Stimulated activated CD8-positive, alpha-beta memory T cell treated with anti-CD3 and anti-CD28 coated beads, Interleukin-4, amount 100 ng/mL, for 24 hours (primary cell): ENCODE measurements at regions not wholly inside any gene's neighbourhood (a gene's known extent, or its start where the extent isn't known, plus 50 kb on each side); places are given as distances from the start of the nearest gene placed in this dataset.
"Not testable (repeated sequence)": the region's sequence is repeated elsewhere in the genome, so short reads cannot be mapped to it uniquely, and the experiment has no call there.

Source experiments
- DNase-seq: peaks from one replicate; pipeline ENCODE4 v3.0.0-alpha.2; 2020; ENCODE audit warnings: low read depth

- DNase-seq: no peak
Measured at GRCh38 chr6:900716-901605, 208.0 kb upstream of the EXOC2 start.

- no peak for DNase-seq
Measured at GRCh38 chr6:897528-898207, 204.7 kb upstream of the EXOC2 start.

DNA sequence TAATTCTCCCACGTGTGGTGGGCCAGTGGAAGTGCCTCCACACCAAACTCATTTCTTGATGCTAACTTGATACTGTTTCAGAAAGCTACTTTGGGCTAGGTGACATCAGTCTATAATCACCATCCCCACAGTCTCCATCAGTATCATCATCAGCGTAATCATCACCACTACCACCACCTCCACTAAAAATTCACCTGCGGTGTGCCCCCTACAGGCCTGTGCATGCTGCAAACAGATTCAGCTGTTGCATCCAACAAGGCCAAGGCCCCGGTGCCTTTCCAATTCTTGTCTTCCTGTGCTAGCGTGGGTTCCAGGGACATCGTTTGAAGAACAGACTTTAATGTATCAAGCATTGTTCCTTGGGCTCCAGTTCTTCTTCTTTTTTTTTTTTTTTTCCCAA, 201.3 kb upstream of the EXOC2 start:
- no peak for DNase-seq

GRCh38 chr6:890995-891394, 198.1 kb upstream of the EXOC2 start:
- DNase-seq: no peak

- no peak for DNase-seq
Measured at GRCh38 chr6:890201-890600, 197.3 kb upstream of the EXOC2 start.

DNA sequence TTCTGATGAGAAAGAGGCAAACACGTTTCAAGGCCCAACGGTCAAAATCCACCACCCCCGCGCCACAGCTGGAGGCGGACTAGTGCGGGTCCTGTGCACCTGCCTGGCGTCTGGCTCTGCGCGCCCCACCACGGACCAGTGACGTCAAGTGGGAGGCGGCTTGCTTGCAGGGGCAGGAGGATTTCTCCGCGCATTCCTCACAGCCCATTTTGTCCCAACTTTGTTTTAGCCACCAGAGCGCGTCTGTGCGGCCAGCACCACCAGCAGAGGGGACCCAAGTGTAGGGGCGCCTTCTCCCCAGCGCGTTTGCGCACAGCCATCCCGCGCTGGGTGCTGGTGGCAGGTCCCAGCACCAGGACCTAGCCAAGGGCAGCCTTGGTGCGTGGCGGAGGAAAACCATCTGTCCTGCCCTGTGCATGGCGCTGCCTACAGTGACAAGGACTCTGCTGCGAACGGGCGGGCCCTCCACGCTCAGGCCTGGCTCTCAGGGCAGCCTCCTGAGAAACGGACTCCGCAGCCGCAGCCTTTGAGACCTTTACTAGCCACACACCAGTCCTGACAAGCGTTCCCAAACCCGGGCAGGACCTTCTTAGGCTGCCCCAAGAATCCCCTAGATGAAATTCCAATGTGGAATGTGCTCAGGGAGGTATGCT, 194.8 kb upstream of the EXOC2 start:
- DNase-seq: no peak

DNA sequence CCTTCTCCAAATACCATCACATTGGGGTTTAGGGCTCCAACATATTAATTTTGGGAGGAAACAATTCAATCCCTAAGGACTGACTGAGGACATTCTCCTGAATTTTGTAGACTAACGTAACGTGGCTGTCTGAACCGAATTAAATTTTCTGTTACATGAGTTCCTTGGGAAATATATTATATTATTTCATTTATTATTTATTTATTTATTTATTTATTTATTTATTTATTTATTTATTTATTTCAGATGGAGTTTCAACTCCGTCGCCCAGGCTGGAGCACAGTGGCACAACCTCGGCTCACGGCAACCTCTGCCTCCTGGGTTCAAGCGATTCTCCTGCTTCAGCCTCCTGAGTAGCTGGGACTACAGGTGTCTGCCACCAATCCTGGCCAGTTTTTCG, 193.2 kb upstream of the EXOC2 start:
- DNase-seq: not testable (repeated sequence)

DNA sequence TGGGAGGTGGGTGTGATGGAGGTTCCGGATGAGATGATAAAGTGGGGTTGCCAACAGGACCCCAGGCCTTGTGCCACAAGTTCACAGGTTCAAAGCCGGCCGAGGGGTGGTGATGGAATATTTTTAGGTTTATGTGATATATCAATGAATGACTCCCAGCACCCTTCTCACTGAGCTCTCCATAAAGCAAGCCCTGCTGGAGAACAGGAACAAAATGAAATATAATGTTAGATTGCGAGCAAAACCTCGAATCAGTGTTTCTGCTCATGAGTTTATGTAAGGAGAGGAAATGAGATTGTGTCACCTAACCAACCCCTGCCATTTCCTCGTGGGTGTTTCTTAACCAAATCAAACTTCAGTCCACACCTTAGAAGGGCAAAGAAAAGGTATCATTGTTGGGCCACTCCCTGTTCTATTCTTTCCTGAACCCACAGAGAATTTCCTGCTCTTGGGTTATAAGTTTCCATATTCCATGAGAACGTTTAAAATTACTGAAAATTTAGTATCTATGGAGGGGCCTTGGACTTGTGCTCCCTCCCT, 192.2 kb upstream of the EXOC2 start:
- DNase-seq: no peak

DNA sequence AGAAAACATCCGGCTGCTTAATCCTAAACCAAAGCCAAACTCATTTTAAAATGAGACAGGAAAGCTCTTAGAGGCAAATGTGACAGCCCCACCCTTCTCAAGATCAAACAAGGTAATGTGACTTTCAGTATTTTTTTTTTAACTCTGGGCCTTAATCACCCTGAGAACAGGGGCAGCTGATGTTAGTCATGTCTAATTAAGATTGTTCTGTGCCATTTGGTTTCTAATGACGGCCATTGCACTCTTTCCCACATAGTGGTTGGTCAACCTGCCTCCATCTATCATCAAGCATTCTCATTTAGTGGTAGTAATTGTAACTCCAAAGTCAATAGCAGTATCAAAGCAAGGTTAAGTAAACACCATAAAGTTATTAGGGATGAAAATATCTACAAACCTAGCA, 191.6 kb upstream of the EXOC2 start:
- DNase-seq: no peak

GRCh38 chr6:882084-882598, 189.2 kb upstream of the EXOC2 start:
- no peak for DNase-seq

DNA sequence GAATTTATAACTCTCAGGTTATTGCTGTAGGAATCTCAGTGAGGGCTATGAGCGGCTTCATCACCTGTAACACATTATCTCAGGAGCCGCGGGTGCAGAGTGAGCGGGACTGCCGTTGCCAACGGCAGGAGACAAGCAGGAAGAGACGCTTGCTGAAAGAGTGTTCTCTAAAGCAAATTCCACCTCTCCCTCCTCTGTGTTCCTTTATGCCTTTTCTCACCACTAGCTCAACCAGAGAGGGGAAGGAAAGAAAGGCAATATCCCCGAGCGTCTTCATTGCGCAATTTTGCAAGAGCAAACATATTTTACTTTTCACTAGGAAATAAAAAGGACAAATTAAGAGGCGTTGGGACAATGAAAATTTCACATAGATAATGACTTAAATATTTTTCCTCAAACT, 185.2 kb upstream of the EXOC2 start:
- DNase-seq: no peak

DNA sequence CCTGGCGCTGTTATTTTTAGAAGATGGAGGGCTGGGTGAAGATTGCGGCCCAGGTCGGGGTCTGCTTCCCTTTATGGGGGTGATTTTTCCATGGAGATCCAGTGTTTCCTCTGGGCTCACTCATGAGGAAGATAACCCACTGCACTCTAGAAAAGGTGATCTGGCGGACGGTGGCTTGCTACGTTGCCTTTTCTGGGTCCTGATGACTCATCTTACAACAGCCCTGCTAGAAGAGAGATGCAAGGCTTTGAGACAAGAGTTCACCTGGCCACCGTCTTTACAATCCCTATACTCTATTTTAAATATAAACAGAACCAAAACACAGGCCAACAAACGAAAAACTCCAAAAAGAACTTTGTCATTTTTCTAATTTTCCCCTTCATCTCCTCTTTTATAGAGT, 182.1 kb upstream of the EXOC2 start:
- no peak for DNase-seq

DNA sequence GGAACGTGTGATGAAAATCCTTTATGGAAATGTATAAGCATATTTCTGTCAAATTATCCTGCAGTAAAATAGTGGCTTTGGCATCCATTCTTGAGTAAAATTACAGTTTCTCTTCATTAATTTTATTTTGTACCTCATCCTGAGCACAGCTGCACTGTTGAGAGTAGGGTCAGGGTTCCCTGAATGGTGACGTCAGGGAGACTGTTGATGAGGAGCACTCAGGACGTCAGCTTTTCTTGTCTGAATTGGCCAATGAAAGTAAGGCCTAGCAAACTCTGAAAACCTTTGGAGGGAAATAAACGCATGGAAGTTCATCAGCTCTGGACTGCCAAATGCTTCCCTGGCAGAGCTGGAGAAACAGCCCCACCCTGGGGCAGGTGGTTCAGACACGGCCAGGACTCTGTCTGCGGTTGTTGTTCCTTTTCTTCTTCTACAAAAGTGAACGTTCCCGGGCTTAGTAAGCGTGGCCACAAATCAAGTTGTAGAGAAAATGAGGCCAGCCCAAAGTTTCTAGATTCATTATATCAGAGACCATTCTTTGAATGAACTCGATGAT, 179.7 kb upstream of the EXOC2 start:
- no peak for DNase-seq

DNA sequence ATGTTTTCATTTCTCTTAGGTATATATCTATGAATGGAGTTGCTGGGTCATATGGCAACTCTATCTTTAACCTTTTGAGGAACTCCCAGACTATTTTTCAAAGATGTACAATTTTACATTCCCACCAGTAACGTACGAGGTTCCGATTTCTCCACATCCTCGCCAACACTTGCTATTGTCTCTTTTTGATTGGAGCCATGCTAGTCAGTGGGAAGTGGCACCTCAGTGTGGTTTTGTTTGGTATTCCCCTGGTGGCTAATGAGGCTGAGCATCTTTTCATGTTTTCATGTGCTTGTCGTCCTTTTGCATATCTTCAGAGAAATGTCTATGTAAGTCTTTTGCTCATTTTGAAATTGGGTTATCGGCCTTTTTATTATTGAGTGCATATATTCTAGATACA, 178.6 kb upstream of the EXOC2 start:
- no peak for DNase-seq

DNA sequence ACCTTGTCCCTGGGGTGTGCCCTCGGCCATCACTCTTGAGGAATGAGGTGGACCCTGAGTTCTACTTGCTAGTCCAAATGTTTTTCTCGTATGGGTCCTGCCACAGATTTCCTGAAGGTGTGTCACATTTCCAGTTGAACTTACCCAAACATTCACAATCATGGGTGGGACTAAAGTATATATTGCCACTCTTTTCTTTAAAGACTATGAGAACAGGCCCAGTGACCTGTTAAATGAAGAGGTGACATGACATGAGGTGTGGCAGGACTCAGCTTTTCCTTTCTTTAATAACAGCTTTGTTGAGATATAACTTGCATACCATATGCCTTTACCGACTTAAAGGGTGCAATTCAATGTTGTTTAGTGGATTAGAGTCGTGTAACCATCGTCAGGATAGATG, 177.2 kb upstream of the EXOC2 start:
- no peak for DNase-seq

DNA sequence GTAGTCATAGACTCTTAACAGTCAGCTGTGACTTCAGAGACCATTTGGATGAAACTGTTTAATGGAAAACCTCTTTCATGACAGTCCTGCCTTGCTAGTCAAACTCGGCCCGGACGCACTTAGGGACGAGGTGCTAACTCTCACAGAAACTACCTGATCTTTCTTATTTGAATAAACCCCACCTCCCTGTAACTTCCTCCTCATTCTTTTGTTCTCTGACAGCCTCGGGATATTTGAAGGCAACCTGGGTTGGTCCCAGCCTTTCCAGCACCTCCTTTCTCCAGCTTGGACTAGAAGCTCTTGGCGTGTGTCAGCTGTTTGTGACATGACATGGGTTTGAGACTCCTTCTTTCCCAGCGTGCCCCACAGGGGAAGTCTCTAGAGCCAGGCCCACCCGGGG, 175.3 kb upstream of the EXOC2 start:
- DNase-seq: no peak

DNA sequence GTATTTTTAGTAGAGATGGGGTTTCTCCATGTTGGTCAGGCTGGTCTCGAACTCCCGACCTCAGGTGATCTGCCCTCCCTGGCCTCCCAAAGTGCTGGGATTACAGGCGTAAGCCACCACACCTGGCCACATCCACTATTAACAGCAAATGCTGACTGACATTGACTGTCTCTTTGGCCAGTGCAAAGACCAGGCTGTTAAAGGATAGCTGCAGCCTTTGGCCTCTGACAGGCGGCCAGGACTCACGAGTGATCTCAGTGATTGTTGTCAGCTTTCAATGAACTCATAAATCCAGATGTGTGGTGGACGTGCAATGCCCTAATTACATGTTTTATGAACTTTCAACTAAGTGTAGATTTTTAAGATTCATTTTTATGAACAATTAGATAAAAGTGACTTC, 174.4 kb upstream of the EXOC2 start:
- no peak for DNase-seq

GRCh38 chr6:866316-866715, 173.4 kb upstream of the EXOC2 start:
- no peak for DNase-seq

GRCh38 chr6:865846-866245, 172.9 kb upstream of the EXOC2 start:
- DNase-seq: no peak

DNA sequence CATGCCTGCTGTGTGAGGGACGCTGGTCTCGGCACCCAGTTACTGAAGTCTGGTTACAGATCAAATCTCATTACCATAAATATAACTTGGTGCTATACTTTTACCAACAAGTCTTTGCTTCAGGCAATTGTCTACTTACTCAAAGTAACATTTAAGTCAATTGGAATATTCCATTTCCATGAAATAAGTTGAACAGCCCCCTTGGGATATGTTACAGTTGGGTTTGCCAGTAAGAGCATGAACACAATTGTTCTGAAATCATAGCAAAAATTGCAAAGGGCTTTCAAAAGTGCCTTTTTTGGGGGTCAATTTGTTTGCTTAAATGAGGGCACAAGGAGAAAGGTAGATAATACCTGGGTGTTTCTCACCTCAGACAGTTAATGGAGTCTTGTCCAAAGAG, 170.9 kb upstream of the EXOC2 start:
- DNase-seq: no peak

DNA sequence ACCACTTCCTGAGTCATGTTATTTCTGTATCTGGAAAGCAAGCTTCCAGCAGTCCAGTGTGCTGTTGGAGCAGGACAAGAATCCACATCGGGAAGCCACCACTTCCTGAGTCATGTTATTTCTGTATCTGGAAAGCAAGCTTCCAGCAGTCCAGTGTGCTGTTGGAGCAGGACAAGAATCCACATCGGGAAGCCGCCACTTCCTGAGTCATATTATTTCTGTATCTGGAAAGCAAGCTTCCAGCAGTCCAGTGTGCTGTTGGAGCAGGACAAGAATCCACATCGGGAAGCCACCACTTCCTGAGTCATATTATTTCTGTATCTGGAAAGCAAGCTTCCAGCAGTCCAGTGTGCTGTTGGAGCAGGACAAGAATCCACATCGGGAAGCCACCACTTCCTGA, 170.2 kb upstream of the EXOC2 start:
- DNase-seq: not testable (repeated sequence)

DNA sequence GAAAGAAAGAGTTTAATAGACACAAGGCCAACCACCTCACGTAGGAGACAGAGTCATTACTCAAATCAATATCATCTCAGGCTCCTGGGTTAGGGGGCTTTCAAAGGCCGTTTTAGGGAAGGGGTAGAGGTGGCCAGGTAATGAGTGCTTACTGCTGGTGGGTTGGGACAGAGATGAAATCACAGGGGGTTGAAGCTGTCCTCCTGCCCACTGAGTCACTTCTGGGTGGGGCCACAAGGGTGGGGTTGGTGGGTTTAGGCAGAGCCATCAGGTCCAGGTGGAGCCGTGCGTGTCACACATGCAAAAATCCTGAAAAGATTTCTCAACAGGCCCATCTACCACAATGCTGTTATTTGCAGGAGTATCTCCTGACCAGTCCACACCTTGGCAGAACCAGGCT, 167.0 kb upstream of the EXOC2 start:
- DNase-seq: no peak
